Activated CD8-positive, alpha-beta memory T cell treated with anti-CD3 and anti-CD28 coated beads, Interleukin-2, amount 50 U/mL, for 24 hours (primary cell): ENCODE measurements at regions not wholly inside any gene's neighbourhood (a gene's known extent, or its start where the extent isn't known, plus 50 kb on each side); places are given as distances from the start of the nearest gene placed in this dataset.

Source experiments
- DNase-seq: peaks from one replicate; pipeline ENCODE4 v3.0.0-alpha.2; 2020; ENCODE audit errors: extremely low read depth

DNA sequence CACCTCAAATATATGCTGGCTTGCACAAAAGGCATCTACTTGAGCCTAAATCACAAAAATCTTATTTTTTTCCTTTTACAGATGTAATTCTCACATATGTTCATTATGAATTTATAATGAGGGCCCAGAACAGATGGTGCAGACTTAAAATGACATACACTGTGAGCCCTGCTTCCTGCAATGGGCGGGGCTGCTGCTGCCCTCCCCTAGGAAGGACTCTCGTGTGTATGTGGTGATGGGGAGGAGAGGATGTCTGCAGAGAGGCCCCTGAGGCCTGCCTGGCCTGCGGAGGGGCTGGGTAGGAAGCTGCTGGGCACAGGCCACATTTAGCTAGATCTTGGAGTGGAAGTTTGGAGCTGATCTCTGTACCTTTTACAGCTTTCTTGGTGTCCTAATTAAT lies 233.4 kb upstream of the KIRREL3 start:
- no peak for DNase-seq

DNA sequence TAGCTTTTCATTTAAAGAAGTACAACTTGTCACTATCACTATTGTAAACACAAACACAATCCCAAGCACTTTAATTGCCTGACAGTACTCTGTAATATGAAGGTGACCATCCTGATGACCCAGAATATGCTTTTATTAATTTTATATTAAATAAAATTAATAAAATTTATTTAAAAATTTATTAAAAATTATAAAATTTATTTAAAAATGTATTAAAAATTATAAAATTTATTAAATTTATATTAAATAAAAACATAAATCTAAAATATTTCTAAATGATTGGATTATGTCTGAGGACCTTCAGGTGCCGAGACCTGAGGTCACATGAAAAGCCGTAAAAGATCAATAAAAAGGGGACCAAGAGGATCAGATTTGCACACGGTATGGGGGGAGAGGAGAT lies 229.8 kb upstream of the KIRREL3 start:
- no peak for DNase-seq

DNA sequence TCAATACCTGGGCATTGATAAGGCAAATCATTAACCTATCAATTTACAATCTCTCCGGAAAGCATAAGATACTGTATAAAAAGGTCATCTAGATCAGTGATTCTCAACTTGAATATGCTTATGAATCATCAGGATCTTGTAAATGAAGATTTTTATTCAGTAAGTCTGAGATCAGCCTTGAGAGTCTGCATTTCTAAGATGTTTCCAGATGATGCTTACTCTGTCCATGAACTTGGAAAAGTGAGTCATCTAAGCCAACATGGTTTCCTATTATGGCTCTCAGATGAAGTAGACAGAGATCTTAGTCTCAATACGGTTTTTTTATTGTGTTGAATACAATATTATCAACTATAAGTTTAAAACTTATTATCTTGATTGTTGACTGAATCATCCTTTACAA lies 226.4 kb upstream of the KIRREL3 start:
- DNase-seq, result no peak

DNA sequence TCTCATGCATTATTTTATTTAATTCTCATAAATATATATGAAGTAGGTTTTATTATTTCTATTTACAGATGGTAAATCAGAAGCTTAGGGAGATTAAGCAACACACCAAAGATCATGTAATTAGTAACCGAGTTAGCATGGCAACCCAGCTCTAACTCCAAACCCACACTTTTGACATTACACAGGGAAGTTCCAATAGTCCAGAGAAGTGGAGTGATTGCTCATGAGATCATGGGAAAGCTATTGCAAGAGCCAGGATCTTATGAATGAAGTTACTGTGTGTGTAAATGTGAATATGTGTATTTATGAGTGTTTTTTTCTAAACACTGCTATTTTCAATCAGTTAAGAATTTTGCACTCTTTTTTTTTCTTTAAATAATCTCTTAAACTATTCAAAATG lies 225.8 kb upstream of the KIRREL3 start:
- DNase-seq, result no peak

DNA sequence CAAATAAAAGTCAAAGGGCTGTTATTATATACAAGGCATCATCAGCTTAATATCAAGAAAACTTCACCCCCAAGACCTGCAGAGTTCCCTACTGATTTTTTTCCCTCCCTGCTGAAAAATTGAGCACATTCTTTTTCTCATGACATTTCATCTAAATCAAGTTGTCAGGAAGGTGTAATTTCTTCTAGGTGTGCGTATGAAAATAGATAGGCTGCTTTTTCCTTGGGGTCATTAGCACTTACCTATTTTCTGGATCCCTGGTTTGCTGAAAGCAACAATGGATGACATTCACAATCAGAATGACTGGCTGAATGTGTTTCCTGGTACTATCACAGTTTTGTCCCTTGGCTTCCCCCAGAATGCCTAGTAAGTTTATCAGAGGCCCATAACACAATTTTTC lies 225.0 kb upstream of the KIRREL3 start:
- DNase-seq, result no peak

DNA sequence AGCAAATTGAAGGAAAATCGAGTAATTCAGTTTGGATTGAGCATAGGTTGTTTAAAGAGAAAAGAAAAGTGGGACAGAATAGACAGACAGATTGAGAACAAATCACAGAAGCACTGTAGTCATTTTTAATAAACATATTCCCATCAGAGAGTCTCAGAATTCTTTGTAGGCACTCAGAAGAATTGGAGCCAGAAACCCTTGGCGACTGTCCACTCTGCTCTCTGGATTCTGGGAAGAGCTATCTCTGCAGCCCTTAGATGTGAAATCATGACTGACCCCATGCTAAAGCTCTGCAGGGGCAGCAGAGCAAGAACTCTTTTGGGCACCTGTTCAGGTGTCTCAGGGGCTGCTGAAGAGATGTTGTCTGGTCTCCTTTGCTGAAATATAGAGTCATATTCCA lies 223.7 kb upstream of the KIRREL3 start:
- no peak for DNase-seq

DNA sequence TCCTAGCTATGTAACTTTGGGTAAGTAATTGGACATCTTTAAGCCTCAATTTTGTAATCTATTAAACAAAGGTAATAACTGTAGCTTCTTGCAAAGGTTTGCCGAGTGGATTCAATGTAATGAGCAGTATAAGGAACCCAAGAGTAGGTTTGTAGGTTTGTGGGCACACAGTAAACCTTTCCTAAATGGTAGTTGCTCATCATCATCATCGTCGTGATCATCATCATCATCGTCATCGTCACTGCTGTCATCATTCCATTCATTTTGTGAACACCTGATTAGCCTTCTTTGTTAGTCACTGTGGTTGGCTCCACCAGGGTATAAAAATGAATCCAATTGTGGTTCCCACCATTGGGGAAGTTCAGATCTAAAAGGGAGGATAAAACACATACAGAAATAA lies 223.1 kb upstream of the KIRREL3 start:
- no peak for DNase-seq

DNA sequence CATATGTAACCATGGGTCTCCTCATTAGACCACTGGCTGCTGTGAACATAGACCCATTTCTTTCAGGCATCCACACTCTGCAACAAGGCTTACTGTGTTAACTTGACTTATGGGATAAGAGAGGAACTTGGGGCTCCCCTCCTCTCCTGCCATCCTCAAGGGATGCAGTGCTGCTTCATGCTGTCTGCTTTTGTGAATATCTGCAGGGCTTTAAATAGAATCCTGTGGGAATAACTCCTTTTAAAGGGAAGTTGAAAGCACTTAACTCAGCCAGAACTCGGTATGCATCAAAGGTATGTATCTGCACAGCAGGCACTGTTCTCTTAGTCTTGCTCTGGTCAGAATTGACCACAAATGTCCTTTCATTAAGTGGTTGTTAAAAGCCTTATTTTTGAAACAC lies 222.5 kb upstream of the KIRREL3 start:
- DNase-seq, result no peak

DNA sequence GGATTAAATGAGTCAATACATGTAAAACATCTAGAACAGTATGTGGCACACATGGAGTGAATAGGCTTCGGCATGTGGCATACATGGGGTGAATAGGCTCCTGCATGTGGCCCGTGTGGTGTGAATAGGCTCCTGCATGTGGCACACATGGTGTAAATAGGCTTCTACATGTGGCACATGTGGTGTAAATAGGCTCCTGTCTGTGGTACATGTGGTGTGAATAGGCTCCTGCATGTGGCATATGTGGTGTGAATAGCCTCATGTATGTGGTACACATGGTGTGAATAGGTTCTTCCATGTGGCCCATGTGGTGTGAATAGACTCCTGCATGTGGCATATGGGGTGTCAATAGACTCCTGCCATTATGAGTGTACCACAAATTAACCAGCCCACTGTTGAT lies 219.1 kb upstream of the KIRREL3 start:
- no peak for DNase-seq

DNA sequence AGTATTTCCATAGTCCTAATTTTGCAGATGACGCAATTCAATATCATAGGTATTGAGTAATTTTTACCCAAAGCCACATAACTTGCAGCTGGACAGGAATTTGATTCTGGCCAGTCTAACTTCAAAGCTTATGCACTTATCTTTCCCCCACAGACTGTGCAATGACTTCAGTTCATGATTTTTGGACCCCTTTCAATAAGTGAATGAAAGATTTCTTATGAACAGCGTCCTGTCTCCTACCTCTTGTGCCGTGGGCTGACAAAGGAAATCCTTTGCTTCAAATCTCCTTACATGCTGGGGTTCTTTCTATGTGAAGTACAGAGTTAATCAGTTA lies 217.7 kb upstream of the KIRREL3 start:
- DNase-seq, result no peak

DNA sequence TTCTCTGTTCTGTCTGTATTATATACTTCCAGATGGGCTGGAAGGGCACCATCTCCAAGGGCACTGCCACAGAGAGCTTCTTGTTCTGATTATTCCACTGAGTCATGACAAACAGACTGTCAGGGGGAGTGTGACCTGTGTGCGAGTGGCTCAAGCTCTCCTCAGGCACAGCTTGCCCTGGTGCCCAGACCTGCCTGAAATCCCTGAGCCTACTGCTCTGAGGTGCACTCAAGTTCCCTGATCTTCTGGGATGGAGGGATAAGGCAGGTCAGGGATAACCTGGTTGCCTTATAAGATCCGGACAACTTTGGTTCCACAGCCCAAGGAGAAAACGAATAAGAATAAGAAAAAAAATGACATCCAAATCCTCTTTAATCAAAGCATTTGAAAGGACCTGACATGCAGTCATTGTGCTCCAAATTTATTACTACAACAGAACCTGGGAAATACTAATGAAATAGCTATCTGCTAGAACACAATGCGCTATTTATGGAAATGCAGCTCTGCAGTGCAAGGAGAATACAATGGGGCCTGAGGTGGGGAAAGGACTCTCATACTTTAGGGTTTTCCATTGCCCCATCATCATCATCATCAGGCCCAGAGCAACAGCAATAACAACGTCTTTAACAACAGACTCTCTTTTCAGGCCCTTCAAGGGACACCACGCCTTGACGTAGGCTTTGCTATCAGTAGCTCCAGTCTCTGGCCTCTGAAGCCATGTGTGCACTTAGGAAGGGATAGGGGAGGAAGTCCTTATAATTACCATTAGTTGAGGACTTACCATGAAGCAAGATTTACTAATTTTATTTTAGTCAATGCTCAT lies 217.1 kb upstream of the KIRREL3 start:
- no peak for DNase-seq

DNA sequence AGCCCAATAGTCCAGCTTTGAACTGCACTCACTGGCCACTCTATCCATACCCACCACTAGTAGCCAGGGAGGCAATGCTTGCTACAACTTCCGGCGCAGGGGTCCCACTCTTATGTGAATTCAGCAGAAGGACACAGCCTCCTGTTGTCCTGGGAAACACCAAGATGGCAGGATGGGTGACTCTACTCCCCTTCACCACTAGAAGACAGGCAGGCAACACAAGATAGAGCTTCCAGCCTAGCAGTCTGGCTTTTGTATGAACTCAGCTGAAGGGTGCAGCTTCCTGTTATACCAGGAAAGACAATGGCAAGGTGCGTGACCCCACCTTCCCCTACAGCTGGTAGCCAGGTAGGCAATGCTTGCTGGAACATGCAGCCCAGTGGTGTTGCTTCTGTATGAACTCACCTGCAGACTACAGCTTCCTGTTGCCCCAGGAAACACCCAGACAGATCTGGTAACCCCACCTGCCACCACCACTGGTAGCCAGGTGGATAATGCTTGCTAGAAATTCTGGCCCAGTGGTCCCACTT lies 205.2 kb upstream of the KIRREL3 start:
- no peak for DNase-seq

DNA sequence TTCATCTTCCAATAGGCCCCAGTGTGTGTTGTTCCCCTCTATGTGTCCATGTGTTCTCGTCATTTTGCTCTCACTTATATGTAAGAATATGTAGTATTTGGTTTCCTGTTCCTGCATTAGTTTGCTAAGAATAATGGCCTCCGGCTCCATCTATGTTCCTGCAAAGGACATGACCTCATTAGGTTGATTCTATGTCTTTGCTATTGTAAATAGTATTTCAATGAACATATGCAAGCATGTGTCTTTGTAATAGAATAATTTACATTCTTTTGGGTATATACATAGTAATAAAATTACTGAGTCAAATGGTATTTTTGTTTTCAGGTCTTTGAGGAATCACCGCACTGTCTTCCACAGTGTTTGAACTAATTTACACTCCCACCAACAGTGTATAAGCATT lies 202.9 kb upstream of the KIRREL3 start:
- DNase-seq, result no peak

DNA sequence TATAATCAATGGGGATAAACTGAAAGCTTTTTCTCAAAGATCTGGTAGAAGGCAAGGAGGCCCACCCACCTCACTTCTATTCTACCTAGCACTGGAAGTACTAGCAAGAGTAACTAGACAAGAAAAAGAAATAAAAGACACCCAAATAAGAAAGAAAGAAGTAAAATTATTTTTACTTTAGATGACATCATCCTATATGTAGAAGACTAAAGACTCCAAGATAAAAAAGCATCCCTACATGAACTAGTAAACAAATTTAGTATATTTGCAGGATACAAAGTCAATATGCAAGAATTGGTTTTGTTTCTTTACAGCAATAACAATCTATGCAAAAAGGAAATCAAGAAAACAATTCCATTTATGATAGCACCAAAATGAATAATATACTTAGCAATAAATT lies 201.5 kb upstream of the KIRREL3 start:
- DNase-seq, result no peak

DNA sequence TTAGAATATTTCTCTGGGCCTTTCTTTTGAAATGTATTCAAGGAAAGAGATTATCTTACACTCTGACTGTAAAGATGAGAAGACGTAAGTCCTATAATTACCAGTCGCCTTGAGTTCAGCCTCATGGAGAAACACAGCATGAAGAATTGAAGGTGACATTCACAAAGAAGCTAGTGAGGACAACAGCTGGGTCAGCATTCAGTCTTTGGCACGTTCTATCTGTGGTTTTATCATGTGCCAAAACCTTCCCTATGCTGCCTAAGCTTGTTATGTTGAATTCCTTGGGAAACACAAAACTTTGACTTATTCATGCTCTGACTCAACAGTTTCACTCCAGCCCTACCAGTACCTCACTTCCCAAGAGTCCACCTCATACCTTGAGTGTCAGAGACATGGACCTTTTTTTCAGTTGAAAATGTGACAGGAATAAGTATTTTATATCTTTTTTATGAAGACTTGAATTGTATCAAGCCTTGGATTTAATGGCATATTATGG lies 198.8 kb upstream of the KIRREL3 start:
- no peak for DNase-seq

DNA sequence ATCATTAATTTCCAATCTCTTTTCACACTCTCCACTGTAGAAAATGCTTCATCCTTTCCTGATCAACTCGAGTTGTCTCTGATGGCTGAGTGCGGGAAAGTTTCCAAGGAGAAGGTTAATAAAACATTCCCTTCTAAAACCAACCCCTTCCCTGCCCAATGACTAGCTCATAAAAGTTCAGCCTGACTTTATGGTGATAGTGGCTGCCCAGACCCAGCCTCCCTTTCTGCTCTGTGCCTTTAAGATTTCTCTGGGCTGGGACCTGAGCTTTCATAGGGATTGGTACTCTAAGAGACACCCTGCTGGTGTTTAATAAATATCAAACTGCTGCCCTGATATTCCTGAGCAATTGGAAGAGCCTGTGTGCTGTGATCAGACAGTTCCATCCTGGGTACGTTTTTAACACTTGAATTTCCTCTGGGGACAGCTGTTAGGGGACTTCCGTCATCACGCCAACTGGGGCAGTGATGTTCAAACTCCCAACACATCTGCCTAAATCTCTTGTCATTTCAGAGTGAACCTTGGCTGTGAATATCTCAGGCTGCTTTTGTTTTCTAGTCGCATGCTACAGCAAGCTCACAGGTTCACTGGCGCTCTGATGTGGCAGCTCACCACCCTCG lies 195.0 kb upstream of the KIRREL3 start:
- no peak for DNase-seq

DNA sequence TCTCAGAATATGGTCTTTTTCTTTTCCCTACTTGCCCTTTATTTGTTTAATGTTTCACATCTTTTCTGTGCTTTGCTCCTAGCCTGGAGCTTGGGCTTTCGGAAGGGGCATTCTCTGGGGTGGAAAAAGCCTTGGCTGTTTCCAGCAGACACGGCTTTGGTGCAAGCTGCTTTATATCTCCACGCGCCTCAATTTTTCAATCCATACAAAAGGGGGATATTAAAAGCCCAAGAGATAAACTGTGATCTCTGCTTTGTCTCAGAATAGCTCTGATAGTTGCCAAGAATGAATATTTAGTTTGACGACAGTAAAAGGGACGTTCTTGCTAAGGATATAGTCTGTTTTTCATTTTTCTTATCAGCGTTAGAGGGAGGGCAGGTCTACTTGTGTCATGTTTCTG lies 194.0 kb upstream of the KIRREL3 start:
- DNase-seq, result no peak

DNA sequence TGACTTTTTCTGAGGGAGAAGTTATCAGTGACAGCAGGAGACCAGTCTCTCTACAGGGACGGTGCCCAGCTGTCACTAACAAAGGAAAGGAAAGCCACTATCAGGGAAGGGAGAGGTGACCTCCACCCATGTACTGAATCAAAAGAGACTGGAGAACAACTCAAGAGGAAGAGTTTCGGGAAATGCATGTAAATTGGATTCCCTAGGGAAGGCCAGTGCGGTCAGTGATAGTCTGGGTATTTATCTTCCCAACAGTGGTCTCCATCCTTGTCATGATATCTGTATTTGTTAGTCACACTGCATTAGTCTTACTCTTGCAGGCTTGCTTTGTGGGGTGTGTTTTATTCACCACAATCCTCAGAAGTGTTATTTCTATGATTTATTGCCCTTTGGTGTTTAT lies 193.4 kb upstream of the KIRREL3 start:
- no peak for DNase-seq

DNA sequence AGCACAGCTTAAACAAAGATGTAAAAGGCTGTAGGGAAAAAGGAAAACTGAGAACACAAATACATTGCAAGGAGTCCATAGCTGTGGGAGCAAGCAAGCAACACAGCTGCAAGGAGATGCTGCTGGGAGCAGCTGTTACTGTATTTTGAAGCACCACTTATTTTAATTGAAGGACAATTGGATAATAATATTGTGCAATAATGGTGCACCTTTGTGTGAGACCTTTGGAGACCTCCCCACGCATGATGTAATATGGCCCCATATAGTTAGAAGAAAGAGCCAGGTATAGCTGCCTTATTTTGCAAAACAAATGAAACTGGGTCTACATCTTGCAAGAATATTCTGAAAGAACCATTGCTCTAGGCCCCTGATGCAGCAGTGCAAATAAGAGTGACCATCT lies 191.1 kb upstream of the KIRREL3 start:
- DNase-seq, result no peak

DNA sequence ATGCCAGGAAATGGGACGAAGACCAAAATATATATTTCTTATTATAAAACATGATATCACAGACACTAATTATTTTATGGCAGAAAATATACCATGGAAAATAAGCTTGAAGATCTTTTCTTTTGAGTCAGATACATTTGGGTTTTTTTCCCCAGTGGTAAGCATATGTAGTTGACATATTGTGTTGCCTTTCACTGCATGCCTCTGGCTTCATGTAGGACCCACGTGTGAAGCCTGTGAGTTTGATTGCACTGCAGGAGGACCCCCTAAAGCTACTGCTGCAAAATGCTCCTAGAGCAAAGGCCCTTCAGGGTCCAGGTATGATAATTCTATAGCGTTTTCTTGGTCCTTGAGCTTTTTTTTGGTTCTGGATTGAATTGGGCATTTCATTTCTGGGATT lies 190.7 kb upstream of the KIRREL3 start:
- no peak for DNase-seq

DNA sequence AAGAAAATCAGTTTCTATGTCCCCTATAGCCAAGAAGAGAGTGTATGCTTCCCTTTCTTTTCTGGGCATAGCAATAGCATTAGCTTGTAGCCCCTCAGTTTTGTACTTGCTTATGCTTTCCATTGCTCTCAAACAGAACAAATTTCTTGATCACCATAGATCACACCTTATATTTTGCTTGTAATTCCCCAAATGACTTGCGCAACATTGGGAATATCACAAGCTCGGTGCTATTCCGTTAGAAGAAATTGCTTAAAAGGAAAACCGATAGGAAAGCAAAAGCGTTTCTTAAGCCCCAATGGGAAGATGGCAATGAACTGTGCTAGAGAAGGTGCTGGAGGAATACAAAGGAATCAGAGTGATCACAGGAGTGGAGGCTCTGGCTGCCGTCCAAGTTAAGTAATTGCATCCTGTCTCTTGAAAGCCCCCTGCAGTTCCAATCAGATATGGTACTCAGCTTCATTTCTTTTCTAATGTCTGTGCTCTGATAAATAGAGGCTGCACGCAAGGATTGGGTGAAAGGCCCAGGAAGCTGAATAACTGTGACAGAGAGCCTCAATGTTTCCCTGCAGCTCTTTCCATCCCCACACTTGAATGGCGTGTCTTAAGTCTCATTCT lies 182.1 kb upstream of the KIRREL3 start:
- no peak for DNase-seq

DNA sequence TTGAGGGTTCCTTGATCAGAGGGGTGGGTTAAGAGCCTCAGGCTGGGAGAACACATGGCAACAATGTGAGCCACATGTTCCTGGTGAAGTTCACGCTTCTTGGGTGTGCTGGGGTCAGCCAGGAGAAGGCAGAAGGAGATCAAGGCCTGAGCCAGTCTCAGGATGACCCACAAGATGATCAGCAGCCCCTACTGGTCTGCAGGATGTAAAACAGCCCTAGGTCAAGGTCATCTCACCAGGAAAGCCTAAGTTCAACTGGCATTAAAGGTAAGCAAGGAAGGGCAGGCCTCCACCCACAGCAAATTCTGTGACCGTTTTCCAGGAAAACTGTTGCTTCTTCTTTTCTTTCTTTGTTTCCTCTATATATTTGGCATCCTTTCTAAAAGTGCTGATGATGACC lies 156.7 kb upstream of the KIRREL3 start:
- DNase-seq, result no peak

DNA sequence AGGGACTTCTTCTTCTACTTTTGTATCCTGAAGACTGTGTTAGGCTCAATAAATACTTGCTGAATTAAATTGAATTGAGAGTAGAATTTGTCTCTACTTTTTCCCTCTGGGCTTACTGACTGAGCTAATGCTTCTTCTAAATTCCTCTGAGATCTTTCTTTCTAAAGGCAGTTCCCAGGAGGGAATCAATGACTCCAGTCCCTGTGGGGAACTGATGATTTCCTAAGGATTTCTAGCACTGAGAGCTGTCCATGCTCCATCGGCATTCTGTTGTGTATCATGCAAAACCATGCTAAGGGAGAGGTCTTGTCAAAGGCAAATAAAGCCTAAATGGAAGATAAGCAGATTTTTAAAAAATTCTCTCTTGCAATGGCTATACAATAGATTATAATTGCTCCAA lies 148.8 kb upstream of the KIRREL3 start:
- no peak for DNase-seq
